ENCODE measurements at regions not wholly inside any gene's neighbourhood (a gene's known extent, or its start where the extent isn't known, plus 50 kb on each side); places are given as distances from the start of the nearest gene placed in this dataset.

DNA sequence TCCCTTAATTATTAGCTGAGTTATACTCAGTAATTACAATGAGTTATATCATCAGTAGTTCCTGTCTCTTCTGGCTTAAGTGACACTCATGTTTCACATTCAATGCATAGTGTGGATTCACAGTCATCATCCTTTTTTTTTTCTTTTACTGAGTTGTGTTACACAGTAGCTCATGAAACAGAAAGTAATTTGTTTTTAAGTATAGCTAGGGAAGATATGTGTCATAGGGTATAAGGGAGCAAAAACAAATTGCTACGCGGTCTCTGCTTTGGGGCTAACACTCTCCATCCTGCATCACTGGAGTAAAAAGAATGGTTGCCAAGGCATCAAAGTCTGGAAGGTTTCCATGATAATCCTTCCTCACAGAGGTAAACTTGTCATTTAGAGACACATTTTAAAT, 971.7 kb upstream of the NCAM2 start:
- TF ChIP-seq, protein P1, sequence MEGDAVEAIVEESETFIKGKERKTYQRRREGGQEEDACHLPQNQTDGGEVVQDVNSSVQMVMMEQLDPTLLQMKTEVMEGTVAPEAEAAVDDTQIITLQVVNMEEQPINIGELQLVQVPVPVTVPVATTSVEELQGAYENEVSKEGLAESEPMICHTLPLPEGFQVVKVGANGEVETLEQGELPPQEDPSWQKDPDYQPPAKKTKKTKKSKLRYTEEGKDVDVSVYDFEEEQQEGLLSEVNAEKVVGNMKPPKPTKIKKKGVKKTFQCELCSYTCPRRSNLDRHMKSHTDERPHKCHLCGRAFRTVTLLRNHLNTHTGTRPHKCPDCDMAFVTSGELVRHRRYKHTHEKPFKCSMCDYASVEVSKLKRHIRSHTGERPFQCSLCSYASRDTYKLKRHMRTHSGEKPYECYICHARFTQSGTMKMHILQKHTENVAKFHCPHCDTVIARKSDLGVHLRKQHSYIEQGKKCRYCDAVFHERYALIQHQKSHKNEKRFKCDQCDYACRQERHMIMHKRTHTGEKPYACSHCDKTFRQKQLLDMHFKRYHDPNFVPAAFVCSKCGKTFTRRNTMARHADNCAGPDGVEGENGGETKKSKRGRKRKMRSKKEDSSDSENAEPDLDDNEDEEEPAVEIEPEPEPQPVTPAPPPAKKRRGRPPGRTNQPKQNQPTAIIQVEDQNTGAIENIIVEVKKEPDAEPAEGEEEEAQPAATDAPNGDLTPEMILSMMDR (IDR thresholded peaks at IDR 0.05), result no peak
- no peak for TF ChIP-seq POLR2A (IDR thresholded peaks at IDR 0.05)

All from heart left ventricle (tissue), 13 donors.